GM21367 (cell line): ENCODE measurements at regions not wholly inside any gene's neighbourhood (a gene's known extent, or its start where the extent isn't known, plus 50 kb on each side); places are given as distances from the start of the nearest gene placed in this dataset.

Experiments
- ATAC-seq: cut with Tn5 transposase; IDR thresholded peaks from one replicate; pipeline ENCODE4 v1.9.1; 2021; ENCODE audit not compliant: unreplicated experiment

- no peak for ATAC-seq
Observed at GRCh38 chr4:125507141-125507540, 192.4 kb downstream of the FAT4 start.

DNA sequence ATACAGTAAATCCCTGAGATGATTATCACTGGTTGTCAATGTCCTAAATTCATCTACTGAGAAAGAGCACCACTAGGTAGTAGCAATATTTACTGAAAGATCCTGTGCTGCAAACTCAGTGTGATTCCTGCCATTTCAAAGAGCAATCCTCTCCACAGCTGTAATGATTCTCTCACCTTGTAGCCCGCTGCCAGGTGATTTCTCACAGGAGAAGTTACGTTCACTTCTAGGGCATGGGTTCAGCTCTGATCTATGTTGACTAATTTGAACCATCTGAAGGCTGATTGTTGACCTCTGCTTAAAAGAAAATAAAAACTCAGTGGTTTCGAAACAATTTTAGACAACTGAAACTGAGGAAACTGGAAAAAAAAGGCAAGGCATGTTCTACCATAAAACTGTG is 197.0 kb downstream of the FAT4 start:
- no peak for ATAC-seq

GRCh38 chr4:125515016-125515415 is 200.3 kb downstream of the FAT4 start:
- ATAC-seq: no peak

DNA sequence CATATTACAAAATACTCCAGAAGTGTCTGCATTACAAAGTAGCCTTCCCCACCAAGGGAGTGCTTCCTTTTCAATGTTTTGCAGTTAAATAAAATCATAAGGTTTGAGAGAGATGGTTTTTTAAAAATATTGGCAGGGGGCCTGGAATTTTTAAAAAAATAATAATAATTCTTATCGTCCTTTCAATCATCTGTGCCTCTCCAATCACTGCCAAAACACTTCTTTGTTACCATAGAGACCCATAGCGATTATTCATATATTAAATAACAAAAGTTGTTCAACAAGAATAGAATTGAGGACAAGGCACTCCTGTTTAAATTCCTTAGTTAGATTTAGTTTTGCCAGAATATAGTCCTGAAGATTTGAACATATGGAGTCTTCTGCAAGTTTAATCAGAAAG is 203.1 kb downstream of the FAT4 start:
- ATAC-seq: no peak

GRCh38 chr4:125518281-125518680 is 203.5 kb downstream of the FAT4 start:
- ATAC-seq: no peak

- no peak for ATAC-seq
Observed at GRCh38 chr4:125519371-125520146, 204.8 kb downstream of the FAT4 start.

- no peak for ATAC-seq
Observed at GRCh38 chr4:125520258-125520990, 205.7 kb downstream of the FAT4 start.

- ATAC-seq: no peak
Observed at GRCh38 chr4:125522588-125522987, 207.8 kb downstream of the FAT4 start.

- ATAC-seq: no peak
Observed at GRCh38 chr4:125522992-125523391, 208.2 kb downstream of the FAT4 start.

DNA sequence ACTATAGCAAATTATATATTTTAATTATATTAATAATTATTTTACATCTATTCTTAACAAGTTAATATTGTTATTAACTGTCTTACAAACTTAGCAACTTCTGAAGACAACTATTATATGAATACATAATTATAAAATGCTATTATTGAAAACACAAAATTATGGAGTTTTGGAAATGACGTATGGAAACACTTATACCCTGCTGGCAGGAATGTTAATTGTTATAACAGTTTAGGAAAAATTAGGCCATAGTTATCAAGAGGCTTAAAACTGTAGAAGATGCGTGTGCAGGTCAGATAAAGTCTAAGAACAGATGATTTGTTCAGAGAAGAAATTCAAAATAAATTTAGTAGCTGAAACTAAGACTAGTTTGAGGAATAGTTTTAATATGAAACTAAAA is 211.7 kb downstream of the FAT4 start:
- no peak for ATAC-seq

DNA sequence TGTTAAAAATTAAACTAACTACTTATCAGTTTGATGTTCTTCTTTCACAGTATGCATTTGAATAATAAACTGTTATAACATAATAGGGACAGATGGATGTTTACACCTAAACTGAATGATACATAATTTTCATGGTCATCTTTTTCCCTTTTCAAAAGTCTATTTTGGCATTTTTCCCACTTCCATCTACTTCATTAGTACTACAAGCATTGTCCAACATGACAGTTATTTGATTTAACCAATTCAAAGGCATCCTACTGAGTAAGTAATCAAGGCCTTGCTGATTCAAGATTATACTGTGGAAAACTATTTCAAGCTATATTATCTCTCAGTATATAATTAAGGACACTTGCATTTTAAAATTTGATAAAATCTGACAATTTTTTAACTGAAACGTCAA is 212.9 kb downstream of the FAT4 start:
- ATAC-seq: no peak

DNA sequence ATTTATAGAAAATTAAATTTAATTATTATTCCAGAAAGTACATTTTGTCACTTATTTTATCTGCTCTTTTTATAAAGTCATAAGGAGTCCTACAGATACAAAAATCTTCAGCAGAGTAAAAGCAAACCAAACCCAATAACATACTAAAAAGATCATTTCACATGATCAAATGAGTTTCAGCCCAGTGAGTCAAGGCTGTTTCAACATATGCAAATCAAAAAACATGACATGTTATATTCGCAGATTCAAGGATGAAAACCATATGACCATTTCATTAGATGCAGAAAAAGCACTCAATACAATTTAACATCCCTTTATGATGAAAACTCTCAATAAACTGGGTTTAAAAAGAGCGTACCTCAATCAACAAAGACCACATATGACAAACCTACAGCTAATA is 214.3 kb downstream of the FAT4 start:
- ATAC-seq: no peak

DNA sequence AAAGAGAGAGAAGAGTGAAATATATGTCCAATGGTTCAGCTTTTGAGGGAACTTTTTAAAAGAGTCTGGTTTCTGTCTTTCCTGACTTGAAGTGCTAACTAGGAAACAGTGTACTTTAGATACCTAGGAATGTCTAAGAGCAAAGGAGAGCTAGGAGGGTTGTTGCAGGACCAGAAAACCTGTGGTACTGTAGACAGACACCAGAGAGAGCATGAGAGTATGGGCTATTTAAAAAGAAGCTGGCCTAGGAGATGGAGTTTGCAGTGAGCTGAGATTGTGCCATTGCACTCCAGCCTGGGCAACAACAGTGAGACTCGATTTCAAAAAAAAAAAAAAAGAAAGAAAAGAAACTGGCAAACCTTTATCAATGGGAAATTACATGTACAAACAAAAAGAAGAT is 223.9 kb downstream of the FAT4 start:
- ATAC-seq: no peak

GRCh38 chr4:125539691-125540090 is 224.9 kb downstream of the FAT4 start:
- ATAC-seq: no peak

GRCh38 chr4:125541836-125542385 is 227.2 kb downstream of the FAT4 start:
- no peak for ATAC-seq

- ATAC-seq: no peak
Observed at GRCh38 chr4:125546272-125546671, 231.5 kb downstream of the FAT4 start.

DNA sequence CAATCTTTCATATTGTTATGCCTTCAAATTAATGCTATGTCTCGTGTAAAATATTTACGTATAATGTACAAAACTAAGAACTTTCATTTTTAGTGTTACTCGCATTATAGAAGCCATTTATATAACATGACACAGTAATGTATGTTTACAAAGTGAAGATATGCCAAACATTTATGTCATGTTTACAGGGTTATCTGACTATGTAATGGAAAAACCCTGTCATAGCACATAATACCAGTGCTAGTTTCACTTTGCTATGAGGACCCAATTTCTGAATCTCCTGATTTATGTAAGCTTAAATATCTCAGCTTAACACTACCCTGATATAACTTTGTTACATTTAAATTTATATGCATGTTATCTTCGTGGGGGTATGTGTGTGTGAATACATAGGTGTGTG is 233.1 kb downstream of the FAT4 start:
- ATAC-seq: no peak

GRCh38 chr4:125550769-125551168 is 236.0 kb downstream of the FAT4 start:
- ATAC-seq: no peak

- ATAC-seq: no peak
Observed at GRCh38 chr4:125551466-125551865, 236.7 kb downstream of the FAT4 start.

DNA sequence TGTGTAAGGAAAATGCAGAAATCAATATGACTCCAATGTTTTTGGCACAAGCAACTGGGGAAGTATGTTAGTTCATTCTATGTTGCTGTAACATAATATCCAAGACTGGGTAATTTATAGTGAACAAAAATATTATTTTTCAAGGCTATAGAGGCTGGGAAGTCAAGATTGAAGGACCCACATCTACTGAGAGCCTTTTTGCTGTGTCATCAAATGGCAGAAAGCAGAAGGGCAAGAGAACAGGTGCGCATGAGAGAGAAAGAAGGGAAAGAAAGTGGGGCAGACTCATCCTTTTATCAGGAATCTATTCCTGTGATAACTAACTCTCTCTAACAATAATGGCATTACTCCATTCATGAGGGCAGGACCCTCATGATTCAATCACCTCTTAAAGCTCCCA is 237.2 kb downstream of the FAT4 start:
- no peak for ATAC-seq

- no peak for ATAC-seq
Observed at GRCh38 chr4:125572601-125573000, 257.8 kb downstream of the FAT4 start.

GRCh38 chr4:125573368-125573767 is 258.6 kb downstream of the FAT4 start:
- no peak for ATAC-seq
